ENCODE measurements at regions not wholly inside any gene's neighbourhood (a gene's known extent, or its start where the extent isn't known, plus 50 kb on each side); places are given as distances from the start of the nearest gene placed in this dataset.

GRCh38 chr10:47190301-47190700 lies 109.7 kb upstream of the GDF10 start:
- CTCF ChIA-PET = interaction anchor here (1.7 kb wide), 1 partner anchor 143 kb away, joined by 3 read pairs; no protein-coding TSS in a partner anchor
- POLR2A ChIA-PET = no interaction called here
- H3K4me3 Mint-ChIP-seq = no peak overlapping the region
- DNase-seq = no peak
- no peaks in the 10 kb centered on the region for H3K9me3 Mint-ChIP-seq
- no peak overlapping the region for H3K27ac Mint-ChIP-seq
- no peaks in the 10 kb centered on the region for H3K36me3 Mint-ChIP-seq (ENCODE audit: low read depth)
- H3K4me1 Mint-ChIP-seq = no peaks in the 10 kb centered on the region
- no peaks in the 10 kb centered on the region for H3K27me3 Mint-ChIP-seq

GRCh38 chr10:47190802-47191450 lies 109.1 kb upstream of the GDF10 start:
- no peaks in the 10 kb centered on the region for H3K4me1 Mint-ChIP-seq
- no peaks in the 10 kb centered on the region for H3K9me3 Mint-ChIP-seq
- no peaks in the 10 kb centered on the region for H3K27me3 Mint-ChIP-seq
- ChIA-PET CTCF (interaction anchor here (1.7 kb wide), 1 partner anchor 143 kb away, joined by 3 read pairs; no protein-coding TSS in a partner anchor), POLR2A (no interaction called here)
- no peak overlapping the region for H3K27ac Mint-ChIP-seq
- no peak for DNase-seq
- no peaks in the 10 kb centered on the region for H3K36me3 Mint-ChIP-seq (ENCODE audit: low read depth)
- no peak overlapping the region for H3K4me3 Mint-ChIP-seq

GRCh38 chr10:47192273-47192672 lies 107.7 kb upstream of the GDF10 start:
- H3K36me3 Mint-ChIP-seq (ENCODE audit: low read depth) = no peaks in the 10 kb centered on the region
- H3K27me3 Mint-ChIP-seq = no peaks in the 10 kb centered on the region
- CTCF ChIA-PET = interaction anchor here (1.0 kb wide), 1 partner anchor 120 kb away, joined by 3 read pairs; no protein-coding TSS in a partner anchor
- no peak overlapping the region for H3K27ac Mint-ChIP-seq
- H3K4me3 Mint-ChIP-seq = no peak overlapping the region
- no peaks in the 10 kb centered on the region for H3K9me3 Mint-ChIP-seq
- H3K4me1 Mint-ChIP-seq = no peaks in the 10 kb centered on the region
- DNase-seq = no peak
- POLR2A ChIA-PET = no interaction called here

- CTCF ChIA-PET = no interaction called here
- no peaks in the 10 kb centered on the region for H3K27me3 Mint-ChIP-seq
- POLR2A ChIA-PET = no interaction called here
- H3K9me3 Mint-ChIP-seq = no peaks in the 10 kb centered on the region
- DNase-seq = no peak
- no peak overlapping the region for H3K27ac Mint-ChIP-seq
- no peaks in the 10 kb centered on the region for H3K36me3 Mint-ChIP-seq (ENCODE audit: low read depth)
- H3K4me1 Mint-ChIP-seq = no peaks in the 10 kb centered on the region
- no peak overlapping the region for H3K4me3 Mint-ChIP-seq
These were observed 106.3 kb upstream of the GDF10 start for GRCh38 chr10:47193666-47194065.

DNA sequence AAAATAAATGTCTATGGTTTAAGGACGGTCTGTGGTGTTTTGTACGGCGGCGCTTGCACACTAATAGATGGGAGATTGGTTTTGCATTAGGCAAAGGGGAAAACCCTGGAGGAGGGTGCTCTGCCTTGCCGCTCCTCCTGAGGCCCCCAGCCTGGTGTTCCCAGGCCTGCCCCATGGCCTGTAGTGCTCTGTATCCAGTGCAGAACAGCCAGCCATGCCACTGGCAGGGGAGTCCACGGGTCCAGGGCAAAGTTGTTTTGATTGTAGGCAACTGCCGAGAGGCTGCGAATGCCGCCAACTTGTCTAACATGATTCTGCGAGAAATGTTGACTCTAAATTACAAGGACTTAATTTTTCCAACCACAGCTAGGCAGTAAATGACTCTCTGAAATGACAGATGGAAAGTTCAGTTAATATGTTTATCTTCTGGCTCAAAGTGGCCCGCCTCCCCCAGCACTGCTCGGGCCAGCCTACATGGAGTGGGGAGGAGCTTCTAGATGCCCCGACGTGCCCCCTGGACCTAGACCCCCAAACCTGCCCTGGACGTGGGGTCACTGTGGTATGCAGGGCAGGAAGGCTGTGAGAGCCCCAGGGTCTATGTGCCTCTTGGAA lies 104.6 kb upstream of the GDF10 start:
- H3K9me3 Mint-ChIP-seq = no peaks in the 10 kb centered on the region
- no peaks in the 10 kb centered on the region for H3K4me1 Mint-ChIP-seq
- POLR2A ChIA-PET = no interaction called here
- no peaks in the 10 kb centered on the region for H3K36me3 Mint-ChIP-seq (ENCODE audit: low read depth)
- no peak overlapping the region for H3K4me3 Mint-ChIP-seq
- DNase-seq = no peak
- CTCF ChIA-PET = no interaction called here
- H3K27ac Mint-ChIP-seq = no peak overlapping the region
- no peaks in the 10 kb centered on the region for H3K27me3 Mint-ChIP-seq

DNA sequence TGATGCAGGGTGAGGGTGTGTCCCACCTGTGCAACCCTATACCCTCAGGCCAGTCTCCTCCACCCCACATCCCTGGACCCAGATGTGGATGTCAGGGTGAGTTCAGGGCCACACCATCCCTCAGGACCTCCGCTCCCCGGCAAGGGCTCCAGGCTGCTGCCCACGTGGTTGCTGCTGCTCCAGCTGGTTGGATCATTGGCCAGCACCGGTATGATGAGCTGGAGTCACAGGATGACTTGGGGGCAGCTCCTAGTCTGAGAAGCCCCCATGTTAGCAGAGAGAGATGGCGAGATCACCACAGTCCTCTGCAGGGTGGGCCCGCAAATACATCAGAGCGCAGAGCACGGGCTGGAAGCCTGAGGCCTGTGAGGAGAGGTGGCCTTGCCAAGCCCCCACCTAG lies 103.3 kb upstream of the GDF10 start:
- Mint-ChIP-seq H3K4me3 (no peak overlapping the region), H3K27me3 (no peaks in the 10 kb centered on the region), H3K4me1 (no peaks in the 10 kb centered on the region), H3K27ac (no peak overlapping the region), H3K9me3 (no peaks in the 10 kb centered on the region), H3K36me3 (ENCODE audit: low read depth) (no peaks in the 10 kb centered on the region)
- CTCF ChIA-PET = no interaction called here
- POLR2A ChIA-PET = no interaction called here
- no peak for DNase-seq

DNA sequence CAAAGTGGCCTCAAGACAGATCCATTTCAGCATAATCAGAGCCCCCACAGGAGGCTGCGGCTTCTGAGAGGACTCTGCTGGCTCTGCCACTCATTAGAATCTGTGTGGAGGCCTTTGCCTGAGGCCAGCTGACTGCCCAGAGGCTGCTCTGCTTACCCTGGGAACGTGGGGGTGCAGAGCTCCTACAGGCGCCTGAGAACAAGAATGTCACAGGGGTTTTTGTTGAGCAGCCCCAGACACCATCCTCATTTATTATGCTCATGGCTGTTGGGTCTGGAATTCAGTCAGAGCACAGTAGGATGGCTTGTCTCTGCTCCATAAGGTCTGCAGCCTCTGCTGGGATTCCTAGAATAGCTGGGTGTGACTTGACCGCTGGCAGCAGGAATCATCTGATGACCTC lies 101.8 kb upstream of the GDF10 start:
- Mint-ChIP-seq H3K27me3 (no peaks in the 10 kb centered on the region), H3K4me1 (no peaks in the 10 kb centered on the region), H3K4me3 (no peak overlapping the region), H3K36me3 (ENCODE audit: low read depth) (no peaks in the 10 kb centered on the region), H3K9me3 (no peaks in the 10 kb centered on the region), H3K27ac (no peak overlapping the region)
- POLR2A ChIA-PET = no interaction called here
- CTCF ChIA-PET = no interaction called here
- no peak for DNase-seq

DNA sequence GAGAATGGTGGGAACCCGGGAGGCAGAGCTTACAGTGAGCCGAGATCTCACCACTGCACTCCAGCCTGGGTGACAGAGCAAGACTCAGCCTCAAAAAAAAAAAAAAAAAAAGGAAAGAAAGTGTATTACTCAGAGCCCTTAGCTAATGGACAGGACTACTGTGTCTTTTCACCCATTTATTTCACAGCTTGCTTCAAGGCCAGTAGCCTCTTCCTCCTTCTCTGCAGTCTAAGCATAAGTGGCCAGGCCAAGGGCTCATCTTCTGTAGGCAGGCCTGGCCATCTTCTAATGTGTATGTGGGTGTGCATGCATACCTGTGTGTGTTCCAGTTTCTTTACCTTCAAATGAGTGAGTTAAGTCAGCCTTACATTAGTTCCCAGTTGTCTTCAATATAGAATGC lies 94.8 kb upstream of the GDF10 start:
- Mint-ChIP-seq H3K9me3 (no peaks in the 10 kb centered on the region), H3K4me1 (peaks cover 20% of the 10 kb centered on the region), H3K27ac (no peak overlapping the region), H3K4me3 (no peak overlapping the region), H3K36me3 (ENCODE audit: low read depth) (no peaks in the 10 kb centered on the region), H3K27me3 (no peaks in the 10 kb centered on the region)
- POLR2A ChIA-PET = no interaction called here
- CTCF ChIA-PET = no interaction called here
- DNase-seq = no peak

- H3K9me3 Mint-ChIP-seq = no peaks in the 10 kb centered on the region
- ChIA-PET POLR2A (no interaction called here), CTCF (no interaction called here)
- no peak for DNase-seq
- H3K36me3 Mint-ChIP-seq (ENCODE audit: low read depth) = no peaks in the 10 kb centered on the region
- H3K4me1 Mint-ChIP-seq = peaks cover 20% of the 10 kb centered on the region
- H3K4me3 Mint-ChIP-seq = no peak overlapping the region
- no peaks in the 10 kb centered on the region for H3K27me3 Mint-ChIP-seq
- no peak overlapping the region for H3K27ac Mint-ChIP-seq
These were observed 93.3 kb upstream of the GDF10 start for GRCh38 chr10:47206449-47207280.

DNA sequence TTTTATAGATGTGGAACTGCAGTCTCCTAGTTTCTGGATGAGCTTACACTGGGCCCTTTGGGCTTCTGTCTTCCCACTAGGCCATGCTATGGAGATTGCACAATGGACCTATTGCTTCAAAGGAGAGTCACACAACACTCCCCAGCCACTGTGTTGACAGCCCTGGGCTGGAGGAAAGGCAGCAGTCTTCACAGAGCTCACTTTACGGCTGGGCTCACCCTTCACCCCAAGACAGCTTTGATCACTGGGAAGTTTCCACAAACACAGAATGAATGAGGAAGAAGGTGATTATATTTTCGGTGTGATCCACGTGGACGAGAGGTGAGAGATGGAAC lies 92.7 kb upstream of the GDF10 start:
- no peak overlapping the region for H3K4me3 Mint-ChIP-seq

DNA sequence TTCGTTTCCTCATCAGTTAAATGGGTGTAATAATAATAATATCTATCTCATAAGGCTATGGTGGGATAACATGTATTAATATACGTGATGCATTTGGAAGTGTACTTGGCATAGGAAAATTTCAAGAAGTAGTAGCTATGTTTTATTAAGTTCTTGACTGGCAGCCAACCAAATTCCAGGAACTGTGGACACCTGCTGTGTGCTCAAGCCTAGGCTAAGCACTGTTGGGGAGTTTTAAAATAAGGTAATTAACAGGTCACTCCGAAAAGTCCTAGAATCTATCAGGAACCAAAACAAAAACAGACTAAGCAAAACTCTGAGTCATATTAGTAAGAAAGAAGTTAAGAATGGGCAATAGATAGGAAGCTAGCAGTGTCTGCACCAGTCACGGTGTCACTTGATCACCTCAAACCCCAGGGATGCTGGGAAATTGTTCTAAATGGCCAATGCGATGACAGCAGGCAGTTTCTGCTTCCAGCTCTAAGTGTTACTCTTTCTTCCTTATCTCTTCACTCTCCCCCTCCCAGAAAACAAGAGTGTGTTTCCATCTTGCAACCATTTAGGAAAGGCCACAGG lies 92.0 kb upstream of the GDF10 start:
- Mint-ChIP-seq H3K4me1 (peaks cover 20% of the 10 kb centered on the region), H3K27me3 (no peaks in the 10 kb centered on the region), H3K9me3 (no peaks in the 10 kb centered on the region), H3K4me3 (no peak overlapping the region), H3K36me3 (ENCODE audit: low read depth) (no peaks in the 10 kb centered on the region), H3K27ac (no peak overlapping the region)
- no peak for DNase-seq
- ChIA-PET POLR2A (no interaction called here), CTCF (no interaction called here)

More for the DNA sequence above, 92.7 kb upstream of the GDF10 start:
- ChIA-PET CTCF (no interaction called here), POLR2A (no interaction called here)
- Mint-ChIP-seq H3K36me3 (ENCODE audit: low read depth) (no peaks in the 10 kb centered on the region), H3K27ac (no peak overlapping the region), H3K4me1 (peaks cover 20% of the 10 kb centered on the region), H3K27me3 (no peaks in the 10 kb centered on the region), H3K9me3 (no peaks in the 10 kb centered on the region)
- no peak for DNase-seq

DNA sequence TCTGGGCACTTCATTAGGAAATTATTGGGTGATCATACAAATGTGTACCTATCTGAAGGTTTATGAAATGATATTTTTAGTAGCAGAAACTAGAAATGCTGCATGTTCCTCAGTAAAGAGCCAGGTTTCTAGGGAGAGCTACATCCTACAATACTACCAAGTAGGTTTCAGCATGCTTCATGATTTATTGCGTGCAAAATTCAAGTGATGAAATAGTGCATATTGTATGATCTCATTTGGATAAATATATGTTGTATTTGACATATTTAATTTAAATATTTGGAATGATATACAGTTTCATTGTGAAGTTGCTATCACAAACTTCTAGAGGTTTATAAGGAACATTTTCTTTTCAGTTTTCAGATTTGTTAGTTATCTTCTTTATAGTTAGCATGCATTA lies 90.5 kb upstream of the GDF10 start:
- ChIA-PET POLR2A (no interaction called here), CTCF (no interaction called here)
- no peak for DNase-seq
- Mint-ChIP-seq H3K27ac (no peak overlapping the region), H3K36me3 (ENCODE audit: low read depth) (no peaks in the 10 kb centered on the region), H3K4me3 (no peak overlapping the region), H3K27me3 (no peaks in the 10 kb centered on the region), H3K4me1 (peaks cover 20% of the 10 kb centered on the region), H3K9me3 (no peaks in the 10 kb centered on the region)

DNA sequence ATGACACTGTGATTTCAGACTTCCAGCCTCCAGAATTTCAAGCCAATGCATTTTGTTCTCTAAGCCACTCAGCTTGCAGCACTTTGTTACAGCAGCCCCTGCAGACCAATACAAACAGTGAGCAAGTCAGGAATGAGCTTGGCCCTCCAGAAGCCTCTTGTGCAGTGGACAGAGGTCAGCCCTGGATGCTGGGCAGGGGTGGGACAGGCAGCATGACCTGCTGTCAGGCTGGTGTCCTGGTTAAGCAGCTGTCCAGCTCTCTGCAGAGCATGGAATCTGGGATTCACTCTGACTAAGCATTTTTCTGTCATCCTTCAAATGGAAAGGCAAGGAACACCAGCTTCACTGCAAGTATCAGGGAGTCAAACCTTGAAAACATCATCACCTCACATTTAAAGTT lies 85.5 kb upstream of the GDF10 start:
- Mint-ChIP-seq H3K4me1 (peaks cover 5% of the 10 kb centered on the region), H3K4me3 (no peak overlapping the region), H3K27me3 (no peaks in the 10 kb centered on the region), H3K9me3 (no peaks in the 10 kb centered on the region), H3K36me3 (ENCODE audit: low read depth) (no peaks in the 10 kb centered on the region), H3K27ac (no peak overlapping the region)
- no peak for DNase-seq
- CTCF ChIA-PET = no interaction called here
- POLR2A ChIA-PET = no interaction called here

DNA sequence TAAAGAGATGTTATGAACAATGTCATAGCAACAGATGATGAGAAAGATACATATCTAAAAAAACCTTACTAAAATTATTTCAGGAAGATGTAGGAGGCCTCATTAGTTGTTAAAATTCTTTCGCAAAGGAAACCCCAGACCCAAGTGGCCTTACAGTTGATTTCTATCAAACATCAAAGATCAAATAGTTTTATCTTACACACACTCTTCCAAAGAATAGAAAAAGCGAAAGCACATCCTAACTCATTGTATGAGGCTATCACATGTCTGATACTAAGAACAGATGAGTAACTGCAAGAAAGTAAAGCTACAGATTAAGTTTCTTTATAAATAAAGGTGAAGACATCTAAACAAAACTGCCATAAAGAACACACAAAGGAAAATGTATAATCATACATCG lies 82.9 kb upstream of the GDF10 start:
- ChIA-PET CTCF (no interaction called here), POLR2A (no interaction called here)
- H3K27me3 Mint-ChIP-seq = no peaks in the 10 kb centered on the region
- H3K27ac Mint-ChIP-seq = no peak overlapping the region
- peaks cover 5% of the 10 kb centered on the region for H3K4me1 Mint-ChIP-seq
- H3K36me3 Mint-ChIP-seq (ENCODE audit: low read depth) = no peaks in the 10 kb centered on the region
- H3K9me3 Mint-ChIP-seq = no peaks in the 10 kb centered on the region
- no peak overlapping the region for H3K4me3 Mint-ChIP-seq
- DNase-seq = no peak
